ENCODE measurements at regions not wholly inside any gene's neighbourhood (a gene's known extent, or its start where the extent isn't known, plus 50 kb on each side); places are given as distances from the start of the nearest gene placed in this dataset.

DNA sequence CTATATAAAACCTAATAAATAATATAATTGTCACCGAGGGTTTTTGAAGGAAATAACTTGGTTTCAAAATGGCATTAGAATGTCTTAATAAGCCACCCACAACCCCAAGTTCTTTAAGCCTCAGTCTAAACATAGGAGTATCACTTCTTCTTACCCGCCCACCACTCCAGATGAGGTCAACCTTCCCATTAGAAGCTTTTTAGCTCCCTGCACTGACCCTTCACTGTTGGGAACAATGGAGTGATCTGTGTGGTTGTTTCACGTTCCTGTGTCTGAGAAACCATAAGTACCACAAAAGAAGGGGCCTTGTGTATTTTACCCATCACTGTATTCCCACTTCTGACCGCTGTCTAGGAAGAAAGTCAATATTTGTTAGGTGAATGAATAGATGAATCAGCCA, 326.3 kb upstream of the ZNF521 start:
- no peak overlapping the region for H3K4me3 Mint-ChIP-seq
- no peak for DNase-seq (ENCODE audit: low spot score)
- no peaks in the 10 kb centered on the region for H3K4me1 Mint-ChIP-seq (ENCODE audit: low read depth)
- no peak overlapping the region for H3K27ac Mint-ChIP-seq
- no peaks in the 10 kb centered on the region for H3K9me3 Mint-ChIP-seq
- no peaks in the 10 kb centered on the region for H3K36me3 Mint-ChIP-seq (ENCODE audit: low read depth)
- peaks cover 4% of the 10 kb centered on the region for H3K27me3 Mint-ChIP-seq (ENCODE audit: insufficient read depth)
- intact Hi-C loops (cut with micrococcal nuclease): no loop called here

DNA sequence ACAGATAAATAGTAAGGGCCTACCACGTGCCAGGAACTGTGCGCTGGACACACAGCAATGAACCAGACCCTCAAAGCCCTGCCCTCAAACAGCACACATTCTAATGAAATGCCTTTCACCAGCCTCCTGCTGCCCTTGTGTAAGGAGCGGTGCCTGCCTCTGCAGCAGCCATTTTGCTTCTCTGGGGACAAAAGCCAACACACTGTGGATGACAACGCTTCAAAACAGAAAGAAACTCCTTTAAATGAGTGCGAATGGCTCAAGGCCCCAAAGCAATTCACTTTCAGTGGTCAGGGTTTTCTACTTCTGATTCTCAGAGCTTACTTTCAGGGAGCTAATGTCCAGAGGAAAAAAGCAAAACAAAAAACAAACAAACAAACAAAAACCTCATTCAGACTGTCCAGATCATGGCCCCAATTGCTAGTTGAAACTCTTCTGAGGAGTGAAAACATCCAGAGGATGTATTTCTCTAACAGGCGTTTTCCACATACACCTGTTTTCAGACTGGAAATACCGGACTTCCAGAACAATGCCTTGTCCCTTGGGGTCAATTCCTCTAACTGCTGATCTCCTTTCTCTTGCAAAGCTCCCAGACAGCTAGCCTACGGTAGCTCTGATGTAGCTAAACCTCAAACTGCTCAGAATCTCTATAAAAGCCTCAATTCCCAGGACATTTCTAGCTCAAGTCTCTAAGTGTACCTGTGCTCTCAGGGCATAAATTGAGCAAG, 323.3 kb upstream of the ZNF521 start:
- Mint-ChIP-seq H3K27ac (no peak overlapping the region), H3K36me3 (ENCODE audit: low read depth) (no peaks in the 10 kb centered on the region), H3K4me1 (ENCODE audit: low read depth) (no peaks in the 10 kb centered on the region), H3K27me3 (ENCODE audit: insufficient read depth) (peaks cover 4% of the 10 kb centered on the region), H3K9me3 (no peaks in the 10 kb centered on the region), H3K4me3 (no peak overlapping the region)
- intact Hi-C loops (cut with micrococcal nuclease): no loop called here
- no peak for DNase-seq (ENCODE audit: low spot score)

DNA sequence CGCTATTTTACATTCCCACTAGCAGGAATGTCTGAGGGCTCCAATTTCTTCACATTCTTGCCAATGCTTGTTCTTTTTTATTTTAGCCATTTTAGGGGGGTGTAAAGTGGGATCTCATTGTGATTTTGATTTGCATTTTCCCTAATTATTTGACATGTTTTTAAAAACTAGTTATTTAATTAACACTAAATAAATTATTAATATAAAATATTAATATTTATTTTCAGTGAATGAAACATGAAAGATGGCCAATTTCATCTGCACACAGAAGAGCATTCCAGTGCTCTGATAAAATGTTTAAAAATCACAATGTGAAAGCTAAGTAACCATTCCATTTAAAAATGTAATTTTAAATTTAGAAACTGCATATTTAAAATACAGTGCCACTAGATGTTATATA, 322.2 kb upstream of the ZNF521 start:
- DNase-seq (ENCODE audit: low spot score): no peak

DNA sequence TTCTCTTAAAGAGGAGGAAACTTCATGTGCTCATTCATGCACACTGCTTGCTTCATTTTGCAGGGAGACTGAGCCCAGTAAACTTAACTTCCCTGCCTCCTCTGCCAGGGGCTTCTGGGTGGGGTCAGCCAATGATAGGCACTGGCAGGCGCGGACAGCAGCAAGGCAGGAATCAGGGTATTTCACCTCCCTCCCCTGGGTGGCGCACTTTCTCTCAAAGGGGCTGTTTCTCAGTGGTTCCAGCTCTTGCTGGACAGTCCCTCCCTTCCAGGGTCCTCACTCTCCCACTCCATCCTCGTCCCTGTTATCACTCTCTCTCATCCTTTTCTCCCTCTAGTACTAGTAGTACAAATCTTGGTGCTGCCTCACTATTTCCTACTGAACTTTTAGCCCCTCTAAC, 320.5 kb upstream of the ZNF521 start:
- Mint-ChIP-seq H3K4me3 (no peak overlapping the region), H3K9me3 (peaks cover 4% of the 10 kb centered on the region), H3K36me3 (ENCODE audit: low read depth) (no peaks in the 10 kb centered on the region), H3K27me3 (ENCODE audit: insufficient read depth) (peaks cover 4% of the 10 kb centered on the region), H3K27ac (no peak overlapping the region), H3K4me1 (ENCODE audit: low read depth) (no peaks in the 10 kb centered on the region)
- intact Hi-C loops (cut with micrococcal nuclease): no loop called here
- no peak for DNase-seq (ENCODE audit: low spot score)

More for the DNA sequence above, 322.2 kb upstream of the ZNF521 start:
- Mint-ChIP-seq H3K4me1 (ENCODE audit: low read depth) (no peaks in the 10 kb centered on the region), H3K27me3 (ENCODE audit: insufficient read depth) (peaks cover 4% of the 10 kb centered on the region), H3K4me3 (no peak overlapping the region), H3K36me3 (ENCODE audit: low read depth) (no peaks in the 10 kb centered on the region), H3K27ac (no peak overlapping the region), H3K9me3 (no peaks in the 10 kb centered on the region)
- intact Hi-C loops (cut with micrococcal nuclease): no loop called here

DNA sequence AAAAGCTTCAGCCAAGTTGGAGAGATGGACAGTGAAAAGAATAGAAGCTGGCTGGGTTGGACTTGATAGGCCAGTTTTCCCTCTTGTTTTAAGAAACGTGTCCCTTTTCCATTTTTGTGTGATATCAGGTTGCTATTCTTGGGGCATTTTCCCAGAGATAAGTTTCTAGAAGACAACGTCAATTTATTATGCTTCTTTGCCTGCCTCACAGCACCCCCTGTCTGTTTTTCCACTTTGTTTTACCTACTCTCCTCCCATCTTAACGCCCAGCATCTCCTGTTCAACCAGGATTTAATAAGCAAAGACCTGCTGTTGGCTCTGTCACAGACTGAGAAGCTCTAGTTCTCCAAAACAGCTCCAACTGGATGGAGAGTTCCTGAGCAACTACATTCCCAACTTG, 317.8 kb upstream of the ZNF521 start:
- Mint-ChIP-seq H3K27me3 (ENCODE audit: insufficient read depth) (peaks cover 3% of the 10 kb centered on the region), H3K27ac (no peak overlapping the region), H3K9me3 (peaks cover 7% of the 10 kb centered on the region), H3K36me3 (ENCODE audit: low read depth) (no peaks in the 10 kb centered on the region), H3K4me3 (no peak overlapping the region), H3K4me1 (ENCODE audit: low read depth) (no peaks in the 10 kb centered on the region)
- intact Hi-C loops (cut with micrococcal nuclease): no loop called here
- no peak for DNase-seq (ENCODE audit: low spot score)

DNA sequence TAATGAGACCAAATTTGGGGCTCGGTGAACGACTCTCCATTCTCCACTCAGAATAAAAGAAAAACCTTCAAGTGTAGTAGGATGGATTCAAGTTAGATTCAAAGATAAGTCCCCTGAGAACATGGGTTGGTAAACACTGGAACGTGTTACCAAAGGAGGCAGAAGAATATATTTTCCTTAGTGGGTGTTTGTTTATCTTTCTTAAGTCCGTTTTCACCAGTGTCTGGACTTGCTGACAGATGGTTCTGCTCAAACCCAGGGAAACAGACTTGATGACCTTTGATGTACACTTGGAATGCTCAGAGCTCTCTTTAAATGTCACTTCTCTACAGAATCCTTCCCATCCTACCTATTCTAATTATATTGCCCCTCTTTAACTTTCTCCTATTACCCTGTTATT, 310.3 kb upstream of the ZNF521 start:
- H3K9me3 Mint-ChIP-seq: peaks cover 3% of the 10 kb centered on the region
- no peak overlapping the region for H3K4me3 Mint-ChIP-seq
- H3K27me3 Mint-ChIP-seq (ENCODE audit: insufficient read depth): no peaks in the 10 kb centered on the region
- no peaks in the 10 kb centered on the region for H3K4me1 Mint-ChIP-seq (ENCODE audit: low read depth)
- no peak for DNase-seq (ENCODE audit: low spot score)
- intact Hi-C loops (cut with micrococcal nuclease): no loop called here
- H3K36me3 Mint-ChIP-seq (ENCODE audit: low read depth): no peaks in the 10 kb centered on the region
- no peak overlapping the region for H3K27ac Mint-ChIP-seq

DNA sequence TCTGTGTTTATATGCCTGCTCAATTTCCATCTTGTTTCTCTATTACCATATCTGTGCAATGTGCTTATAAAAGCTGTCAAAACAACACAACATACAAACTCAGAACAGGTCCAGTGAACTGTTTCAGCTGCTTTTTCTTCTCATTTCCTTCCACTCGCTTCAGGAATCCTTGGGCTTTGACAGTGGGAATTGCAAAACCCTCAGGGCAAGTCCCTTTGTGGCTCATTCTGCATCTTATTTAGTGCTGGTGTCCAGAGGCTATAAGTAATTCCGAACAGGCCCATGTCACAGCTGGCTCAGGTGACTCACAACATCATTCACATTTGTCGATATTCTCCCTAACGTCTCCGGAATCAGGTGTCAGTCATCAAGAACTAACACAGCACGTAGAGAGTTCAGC, 309.9 kb upstream of the ZNF521 start:
- H3K27me3 Mint-ChIP-seq (ENCODE audit: insufficient read depth): no peaks in the 10 kb centered on the region
- no peak for DNase-seq (ENCODE audit: low spot score)
- H3K27ac Mint-ChIP-seq: no peak overlapping the region
- H3K4me1 Mint-ChIP-seq (ENCODE audit: low read depth): no peaks in the 10 kb centered on the region
- H3K4me3 Mint-ChIP-seq: no peak overlapping the region
- peaks cover 3% of the 10 kb centered on the region for H3K9me3 Mint-ChIP-seq
- intact Hi-C loops (cut with micrococcal nuclease): no loop called here
- H3K36me3 Mint-ChIP-seq (ENCODE audit: low read depth): no peaks in the 10 kb centered on the region

DNA sequence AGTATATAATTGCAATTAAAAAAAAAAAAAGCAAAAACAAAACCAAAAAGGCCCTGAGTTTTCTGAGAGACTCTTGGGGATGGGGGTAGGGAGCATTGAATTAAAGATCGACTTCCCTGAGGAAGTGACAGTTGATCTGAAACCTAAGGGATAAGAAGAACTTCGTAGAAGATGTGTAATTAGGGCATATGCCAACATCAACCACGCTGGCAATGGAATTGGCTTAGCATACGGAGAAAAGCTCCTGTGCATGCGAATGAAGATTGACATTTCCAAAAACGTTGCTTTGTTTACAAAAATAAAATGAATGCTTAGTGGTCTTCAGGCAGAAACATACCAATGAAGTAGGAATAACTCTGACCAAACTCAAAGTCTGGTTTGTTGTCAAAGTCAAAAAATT, 307.6 kb upstream of the ZNF521 start:
- no peak overlapping the region for H3K4me3 Mint-ChIP-seq
- H3K9me3 Mint-ChIP-seq: peaks cover 4% of the 10 kb centered on the region
- H3K4me1 Mint-ChIP-seq (ENCODE audit: low read depth): no peaks in the 10 kb centered on the region

DNA sequence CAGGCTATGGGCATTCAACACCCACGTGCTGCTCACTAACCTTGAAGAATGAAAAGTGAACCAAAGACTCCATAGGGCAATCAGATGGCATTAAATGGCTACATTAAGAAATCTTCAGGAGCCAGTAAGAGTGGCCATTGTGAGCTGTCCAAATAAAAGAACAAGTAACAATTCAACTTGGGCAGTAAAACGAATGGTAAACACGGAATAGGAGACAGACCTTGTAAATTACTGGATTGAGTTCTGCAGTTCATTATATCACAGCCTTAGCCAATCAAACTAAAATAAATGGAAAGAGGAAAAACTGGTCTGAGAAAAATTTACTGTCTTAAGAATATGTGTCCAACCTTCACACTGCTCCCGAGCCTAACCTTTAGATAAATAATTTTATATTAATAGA, 306.5 kb upstream of the ZNF521 start:
- no peak overlapping the region for H3K4me3 Mint-ChIP-seq
- H3K36me3 Mint-ChIP-seq (ENCODE audit: low read depth): no peaks in the 10 kb centered on the region
- DNase-seq (ENCODE audit: low spot score): no peak
- H3K4me1 Mint-ChIP-seq (ENCODE audit: low read depth): no peaks in the 10 kb centered on the region
- peaks cover 4% of the 10 kb centered on the region for H3K9me3 Mint-ChIP-seq
- intact Hi-C loops (cut with micrococcal nuclease): no loop called here
- no peak overlapping the region for H3K27ac Mint-ChIP-seq
- no peaks in the 10 kb centered on the region for H3K27me3 Mint-ChIP-seq (ENCODE audit: insufficient read depth)

More for the DNA sequence above, 307.6 kb upstream of the ZNF521 start:
- no peak for DNase-seq (ENCODE audit: low spot score)
- no peaks in the 10 kb centered on the region for H3K27me3 Mint-ChIP-seq (ENCODE audit: insufficient read depth)
- no peak overlapping the region for H3K27ac Mint-ChIP-seq
- intact Hi-C loops (cut with micrococcal nuclease): no loop called here
- no peaks in the 10 kb centered on the region for H3K36me3 Mint-ChIP-seq (ENCODE audit: low read depth)

DNA sequence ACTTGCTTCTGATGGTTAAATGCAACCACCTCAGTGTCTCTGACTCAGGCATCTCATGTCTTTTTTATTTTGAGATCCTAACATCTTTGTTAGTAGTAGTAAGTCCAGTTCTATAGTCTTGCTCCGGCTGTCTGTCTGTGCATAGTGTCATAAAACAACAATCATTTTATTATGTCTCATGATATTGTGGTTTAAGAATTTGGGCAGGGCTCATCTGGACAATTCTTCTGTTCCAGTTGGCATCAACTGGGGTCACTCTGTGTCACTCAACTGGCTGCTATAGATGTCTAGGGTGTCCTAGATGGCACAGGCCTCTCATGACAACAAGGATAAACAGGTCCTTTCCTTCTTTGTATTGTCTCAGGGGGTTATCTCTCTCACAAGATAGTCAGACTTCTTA, 299.6 kb upstream of the ZNF521 start:
- H3K9me3 Mint-ChIP-seq: peaks cover 4% of the 10 kb centered on the region
- intact Hi-C loops (cut with micrococcal nuclease): no loop called here
- no peaks in the 10 kb centered on the region for H3K27me3 Mint-ChIP-seq (ENCODE audit: insufficient read depth)
- DNase-seq (ENCODE audit: low spot score): no peak
- no peaks in the 10 kb centered on the region for H3K4me1 Mint-ChIP-seq (ENCODE audit: low read depth)
- H3K36me3 Mint-ChIP-seq (ENCODE audit: low read depth): no peaks in the 10 kb centered on the region
- no peak overlapping the region for H3K4me3 Mint-ChIP-seq
- no peak overlapping the region for H3K27ac Mint-ChIP-seq

DNA sequence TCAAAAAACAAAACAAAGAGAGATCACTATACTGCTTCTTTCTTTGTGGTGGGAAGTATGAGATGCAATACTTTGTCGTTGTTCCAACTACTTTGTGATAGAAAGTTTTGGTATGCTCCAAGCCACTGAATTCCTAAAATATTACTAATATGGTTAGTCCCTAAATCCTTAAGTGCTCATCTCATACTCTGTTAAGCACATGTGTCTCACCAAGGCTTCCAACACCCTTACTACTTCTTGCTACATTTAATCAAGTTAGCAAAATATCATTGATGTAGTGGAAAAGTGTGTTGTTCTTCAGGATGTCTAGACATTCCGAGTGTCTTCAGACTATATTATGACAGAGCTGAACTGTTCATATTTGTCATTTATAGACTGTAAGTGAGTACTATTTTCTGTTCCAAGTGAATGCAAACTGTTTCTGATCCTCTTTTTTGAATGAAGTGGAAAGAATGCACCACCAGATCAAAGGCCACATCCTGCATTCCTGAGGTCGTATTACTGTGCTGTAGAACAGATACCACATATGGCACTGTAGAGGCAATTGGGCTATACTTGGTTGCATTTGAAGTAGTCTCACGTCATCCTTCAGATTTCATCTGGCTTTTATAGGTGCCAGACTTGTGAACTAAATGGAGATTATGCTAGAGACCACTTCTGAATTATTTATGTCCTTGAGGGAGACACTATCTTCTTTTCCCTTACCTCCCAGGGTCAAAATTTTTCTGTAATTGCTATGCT, 298.4 kb upstream of the ZNF521 start:
- intact Hi-C loops (cut with micrococcal nuclease): no loop called here
- Mint-ChIP-seq H3K36me3 (ENCODE audit: low read depth) (no peaks in the 10 kb centered on the region), H3K9me3 (peaks cover 2% of the 10 kb centered on the region), H3K4me3 (no peak overlapping the region), H3K27me3 (ENCODE audit: insufficient read depth) (no peaks in the 10 kb centered on the region), H3K27ac (no peak overlapping the region), H3K4me1 (ENCODE audit: low read depth) (no peaks in the 10 kb centered on the region)
- no peak for DNase-seq (ENCODE audit: low spot score)

DNA sequence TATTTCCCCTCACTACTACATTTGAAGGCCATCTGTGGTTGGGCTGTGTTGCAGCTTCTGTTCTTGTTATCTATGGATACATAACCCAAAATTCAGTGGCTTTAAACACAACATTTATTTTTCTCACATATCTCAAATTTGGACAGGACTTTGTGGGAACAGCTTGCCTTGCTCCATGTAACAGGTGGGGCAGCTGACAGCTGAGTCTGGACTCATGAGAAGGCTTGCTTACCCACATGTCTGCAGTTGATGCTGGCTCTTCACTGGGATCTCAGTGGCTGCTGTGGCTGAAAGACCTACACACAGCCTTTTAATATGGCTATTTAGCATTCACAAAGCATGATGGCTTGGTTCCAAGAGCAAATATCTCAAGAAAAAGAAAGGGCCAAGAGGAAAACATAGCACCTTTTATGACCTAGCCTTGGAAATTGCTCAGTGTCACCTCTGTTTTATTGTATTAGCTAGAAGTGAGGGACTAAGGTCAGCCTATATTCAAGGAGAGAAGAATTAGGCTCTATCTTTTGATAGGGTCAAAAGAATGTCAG, 296.8 kb upstream of the ZNF521 start:
- Mint-ChIP-seq H3K27ac (no peak overlapping the region), H3K9me3 (no peaks in the 10 kb centered on the region), H3K4me1 (ENCODE audit: low read depth) (no peaks in the 10 kb centered on the region), H3K27me3 (ENCODE audit: insufficient read depth) (no peaks in the 10 kb centered on the region), H3K36me3 (ENCODE audit: low read depth) (no peaks in the 10 kb centered on the region), H3K4me3 (no peak overlapping the region)
- DNase-seq (ENCODE audit: low spot score): no peak
- intact Hi-C loops (cut with micrococcal nuclease): no loop called here

DNA sequence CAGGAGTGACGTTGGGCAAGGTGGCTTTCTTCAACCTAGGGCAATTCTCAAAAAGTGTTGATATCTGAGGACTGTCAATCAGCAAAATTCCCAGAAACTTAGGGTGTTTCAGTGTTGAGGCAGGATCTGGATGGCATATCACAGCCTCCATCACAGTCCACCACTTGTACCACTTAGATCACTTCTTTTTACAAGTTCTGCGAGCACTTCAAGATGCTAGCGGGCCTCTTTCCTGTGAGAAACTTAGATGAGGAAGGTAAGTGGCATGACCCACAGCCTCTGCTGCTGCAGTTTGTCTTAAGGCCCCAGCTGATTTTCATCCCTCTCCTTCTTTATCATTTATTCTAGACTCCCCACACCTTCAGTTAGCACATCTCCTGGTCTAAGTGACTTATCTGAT, 295.4 kb upstream of the ZNF521 start:
- no peaks in the 10 kb centered on the region for H3K4me1 Mint-ChIP-seq (ENCODE audit: low read depth)
- no peak overlapping the region for H3K27ac Mint-ChIP-seq
- no peak overlapping the region for H3K4me3 Mint-ChIP-seq
- DNase-seq (ENCODE audit: low spot score): no peak
- H3K9me3 Mint-ChIP-seq: no peaks in the 10 kb centered on the region
- intact Hi-C loops (cut with micrococcal nuclease): no loop called here
- no peaks in the 10 kb centered on the region for H3K27me3 Mint-ChIP-seq (ENCODE audit: insufficient read depth)
- H3K36me3 Mint-ChIP-seq (ENCODE audit: low read depth): no peaks in the 10 kb centered on the region

All from activated T-helper 1 cell treated with anti-CD3 and anti-CD28 coated beads, Interleukin-12 subunit alpha, Interleukin-12 subunit beta, Interleukin-2, Interleukin-4 antibody, amounts not matched to agents 30 ng/mL and 10 ng/mL and 1 ng/mL, durations not matched to agents 14 hours and 24 hours and 36 hours (primary cell).